ENCODE measurements at regions not wholly inside any gene's neighbourhood (a gene's known extent, or its start where the extent isn't known, plus 50 kb on each side); places are given as distances from the start of the nearest gene placed in this dataset.

DNA sequence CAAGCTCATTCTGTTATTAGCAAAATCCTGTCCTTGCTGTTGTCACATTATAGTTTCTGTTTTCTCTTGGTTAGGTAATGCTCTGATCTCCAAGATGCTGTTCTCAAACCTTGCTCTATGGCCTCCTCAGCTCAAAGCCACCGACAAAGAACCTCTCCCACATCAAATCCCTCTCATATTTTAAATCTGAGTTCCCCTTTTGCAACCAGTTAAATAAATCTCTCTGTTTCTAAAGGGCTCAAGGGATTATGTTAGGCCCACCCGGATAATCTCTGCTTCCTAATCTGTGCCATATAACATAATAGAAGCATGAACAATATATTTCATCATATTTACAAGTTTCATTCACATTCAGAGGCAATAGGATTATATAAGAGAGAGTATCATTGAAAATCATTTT is 286.0 kb downstream of the CYLC2 start:
- TF ChIP-seq, protein P1, sequence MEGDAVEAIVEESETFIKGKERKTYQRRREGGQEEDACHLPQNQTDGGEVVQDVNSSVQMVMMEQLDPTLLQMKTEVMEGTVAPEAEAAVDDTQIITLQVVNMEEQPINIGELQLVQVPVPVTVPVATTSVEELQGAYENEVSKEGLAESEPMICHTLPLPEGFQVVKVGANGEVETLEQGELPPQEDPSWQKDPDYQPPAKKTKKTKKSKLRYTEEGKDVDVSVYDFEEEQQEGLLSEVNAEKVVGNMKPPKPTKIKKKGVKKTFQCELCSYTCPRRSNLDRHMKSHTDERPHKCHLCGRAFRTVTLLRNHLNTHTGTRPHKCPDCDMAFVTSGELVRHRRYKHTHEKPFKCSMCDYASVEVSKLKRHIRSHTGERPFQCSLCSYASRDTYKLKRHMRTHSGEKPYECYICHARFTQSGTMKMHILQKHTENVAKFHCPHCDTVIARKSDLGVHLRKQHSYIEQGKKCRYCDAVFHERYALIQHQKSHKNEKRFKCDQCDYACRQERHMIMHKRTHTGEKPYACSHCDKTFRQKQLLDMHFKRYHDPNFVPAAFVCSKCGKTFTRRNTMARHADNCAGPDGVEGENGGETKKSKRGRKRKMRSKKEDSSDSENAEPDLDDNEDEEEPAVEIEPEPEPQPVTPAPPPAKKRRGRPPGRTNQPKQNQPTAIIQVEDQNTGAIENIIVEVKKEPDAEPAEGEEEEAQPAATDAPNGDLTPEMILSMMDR (conservative IDR thresholded peaks at IDR 0.05; ENCODE audit: low read length) = no peak
- no peak for TF ChIP-seq EZH2phosphoT487 (IDR thresholded peaks at IDR 0.05; ENCODE audit: borderline replicate concordance, low read depth, low read length)

All from OCI-LY7 (cell line).